CD4-positive, alpha-beta T cell (primary cell): ENCODE measurements at regions not wholly inside any gene's neighbourhood (a gene's known extent, or its start where the extent isn't known, plus 50 kb on each side); places are given as distances from the start of the nearest gene placed in this dataset.

Experiments used
- ATAC-seq: fragments of 200-7000 bp; cut with Tn5 transposase; one replicate; pipeline ENCODE4 v1.10.0; 2022; ENCODE audit warnings: mild to moderate bottlenecking; ENCODE audit not compliant: poor library complexity
- CTCF ChIA-PET: fragments of 350-600 bp; sonication (Branson Sonifier 250); formaldehyde crosslinking; loops from one replicate; lab custom pipeline; 2021; ENCODE audit warnings: antibody characterized with exemption, inconsistent platforms; lab: Charles Lee
- POLR2A ChIA-PET: fragments of 350-600 bp; sonication (Branson Sonifier 250); formaldehyde crosslinking; loops from one replicate; lab custom pipeline; 2021; ENCODE audit warnings: antibody characterized with exemption, inconsistent platforms; lab: Charles Lee
- DNase-seq, 14 experiments: peaks; one replicate each; pipeline ENCODE4 v3.0.0-alpha.2; 2013 to 2020; ENCODE audit warnings: mixed read lengths in 2 of 14
- H3K27ac ChIP-seq, 2 donors: one replicate each; pipeline versions ENCODE4 v1.5.1 to v1.7.0; 2013; ENCODE audit warnings: low read length in 2 of 2, low read depth in 1 of 2, mild to moderate bottlenecking in 1 of 2
- H3K27me3 ChIP-seq, 2 experiments: 1 replicate in 1 of 2; 2 replicates in 1 of 2; pipeline versions ENCODE4 v1.6.1 to v1.7.0; 2013; ENCODE audit warnings: low read length in 2 of 2, control low read depth in 1 of 2, mild to moderate bottlenecking in 1 of 2, moderate library complexity in 1 of 2; ENCODE audit not compliant: insufficient read depth in 2 of 2, control insufficient read depth in 1 of 2
- H3K36me3 ChIP-seq: one replicate; pipeline ENCODE4 v1.6.1; 2013; ENCODE audit warnings: low read length, control low read depth; ENCODE audit not compliant: insufficient read depth
- H3K4me1 ChIP-seq: one replicate; pipeline ENCODE4 v1.6.1; 2013; ENCODE audit warnings: low read length, control low read depth; ENCODE audit not compliant: insufficient read depth
- H3K4me3 ChIP-seq: one replicate; pipeline ENCODE4 v1.5.1; 2013; ENCODE audit warnings: mild to moderate bottlenecking, low read length, moderate library complexity
- H3K9me3 ChIP-seq, 2 experiments: 1 replicate in 1 of 2; 2 replicates in 1 of 2; pipeline versions ENCODE4 v1.6.1 to v1.7.0; 2013; ENCODE audit warnings: low read length in 2 of 2, mild to moderate bottlenecking in 2 of 2, control low read depth in 1 of 2, moderate library complexity in 1 of 2; ENCODE audit not compliant: control insufficient read depth in 1 of 2, insufficient read depth in 1 of 2
- H3K27ac Mint-ChIP-seq: one replicate; pipeline ENCODE4 v1.8.0; 2020; ENCODE audit warnings: mixed read lengths
- H3K27me3 Mint-ChIP-seq: one replicate; pipeline ENCODE4 v1.8.0; 2021; ENCODE audit warnings: mixed read lengths
- H3K36me3 Mint-ChIP-seq: one replicate; pipeline ENCODE4 v1.8.0; 2021; ENCODE audit warnings: low read depth, mixed read lengths
- H3K4me1 Mint-ChIP-seq: one replicate; pipeline ENCODE4 v1.8.0; 2021; ENCODE audit warnings: low read depth, mixed read lengths
- H3K4me3 Mint-ChIP-seq: one replicate; pipeline ENCODE4 v1.8.0; 2020; ENCODE audit warnings: mild to moderate bottlenecking, mixed read lengths
- H3K9me3 Mint-ChIP-seq: one replicate; pipeline ENCODE4 v1.8.0; 2020; ENCODE audit warnings: mixed read lengths
- intact Hi-C, 2 experiments: fragments of 100-400 bp; cut with DNase I in 1 of 2; cut with micrococcal nuclease in 1 of 2; formaldehyde crosslinking; loops; one replicate each; pipeline versions ENCODE4 v1.15.1 to v1.9.0; 2023 to 2025; cut with DNase I, micrococcal nuclease
- TF ChIP-seq, protein P1 (sequence below): fragments of 200-600 bp; IDR thresholded peaks from one replicate; pipeline ENCODE4 v1.8.0; 2022; ENCODE audit warnings: antibody characterized with exemption, mild to moderate bottlenecking

DNA sequence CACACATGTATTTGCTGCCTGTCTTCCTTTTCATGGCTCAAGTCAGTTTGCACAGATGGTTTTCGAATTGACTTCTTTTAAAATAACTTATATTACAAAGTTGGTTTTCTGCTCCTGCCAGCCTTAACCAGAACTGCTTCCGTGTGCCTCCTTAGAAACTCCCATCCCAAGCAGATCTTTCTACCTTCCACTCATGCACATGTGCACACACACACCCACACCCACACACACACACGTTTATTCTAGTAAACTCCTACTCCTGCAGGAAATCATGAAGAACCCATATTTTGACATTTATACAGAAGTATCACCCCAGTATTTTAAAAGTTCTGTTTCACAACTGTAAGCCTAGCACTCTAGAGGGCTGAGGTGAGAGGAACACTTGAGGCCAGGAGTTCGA, 329.5 kb upstream of the SOX9 start:
- Mint-ChIP-seq H3K4me3 (no peak overlapping the region), H3K4me1 (no peaks in the 10 kb centered on the region), H3K36me3 (no peaks in the 10 kb centered on the region), H3K9me3 (peaks cover 14% of the 10 kb centered on the region), H3K27me3 (no peaks in the 10 kb centered on the region), H3K27ac (no peak overlapping the region)
- Histone ChIP-seq H3K4me1 (no peaks in the 10 kb centered on the region), H3K4me3 (no peak overlapping the region), H3K27me3 (no peaks in the 10 kb centered on the region), H3K9me3 (no peaks in the 10 kb centered on the region), H3K36me3 (no peaks in the 10 kb centered on the region), H3K27ac (no peak overlapping the region)
- TF ChIP-seq, protein P1, sequence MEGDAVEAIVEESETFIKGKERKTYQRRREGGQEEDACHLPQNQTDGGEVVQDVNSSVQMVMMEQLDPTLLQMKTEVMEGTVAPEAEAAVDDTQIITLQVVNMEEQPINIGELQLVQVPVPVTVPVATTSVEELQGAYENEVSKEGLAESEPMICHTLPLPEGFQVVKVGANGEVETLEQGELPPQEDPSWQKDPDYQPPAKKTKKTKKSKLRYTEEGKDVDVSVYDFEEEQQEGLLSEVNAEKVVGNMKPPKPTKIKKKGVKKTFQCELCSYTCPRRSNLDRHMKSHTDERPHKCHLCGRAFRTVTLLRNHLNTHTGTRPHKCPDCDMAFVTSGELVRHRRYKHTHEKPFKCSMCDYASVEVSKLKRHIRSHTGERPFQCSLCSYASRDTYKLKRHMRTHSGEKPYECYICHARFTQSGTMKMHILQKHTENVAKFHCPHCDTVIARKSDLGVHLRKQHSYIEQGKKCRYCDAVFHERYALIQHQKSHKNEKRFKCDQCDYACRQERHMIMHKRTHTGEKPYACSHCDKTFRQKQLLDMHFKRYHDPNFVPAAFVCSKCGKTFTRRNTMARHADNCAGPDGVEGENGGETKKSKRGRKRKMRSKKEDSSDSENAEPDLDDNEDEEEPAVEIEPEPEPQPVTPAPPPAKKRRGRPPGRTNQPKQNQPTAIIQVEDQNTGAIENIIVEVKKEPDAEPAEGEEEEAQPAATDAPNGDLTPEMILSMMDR = no peak
- ChIA-PET CTCF (interaction anchor here (0.6 kb wide), 1 partner anchor 1189 kb away, joined by 3 read pairs; no protein-coding TSS in a partner anchor), POLR2A (no interaction called here)
- ATAC-seq (no peak), DNase-seq (no peak)
- intact Hi-C loops = no loop called here

DNA sequence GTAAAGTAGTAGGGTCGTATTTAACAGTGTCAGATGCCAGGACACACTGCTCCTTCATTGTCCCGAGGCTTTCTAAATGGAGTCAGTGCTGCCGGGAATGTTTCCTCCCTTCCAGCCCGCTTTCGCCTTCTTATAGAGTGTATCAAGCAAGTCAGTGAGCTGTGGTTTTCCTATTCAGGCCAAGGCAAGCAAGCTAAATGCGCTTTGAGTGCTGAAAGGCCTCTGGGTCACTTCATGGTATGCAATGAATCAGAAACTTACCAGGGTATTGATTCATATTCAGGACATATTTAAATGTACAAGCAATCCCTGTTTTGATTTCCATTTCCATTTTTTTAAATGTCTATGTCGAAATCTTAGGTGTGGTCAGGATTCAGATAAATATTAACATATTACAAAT, 327.9 kb upstream of the SOX9 start:
- intact Hi-C loops = no loop called here
- H3K4me1 Mint-ChIP-seq = no peaks in the 10 kb centered on the region
- TF ChIP-seq, protein P1 = no peak
- no peaks in the 10 kb centered on the region for H3K36me3 Mint-ChIP-seq
- H3K36me3 ChIP-seq = no peaks in the 10 kb centered on the region
- CTCF ChIA-PET = no interaction called here
- H3K4me1 ChIP-seq = no peaks in the 10 kb centered on the region
- POLR2A ChIA-PET = no interaction called here
- no peak overlapping the region for H3K27ac Mint-ChIP-seq
- peaks cover 13% of the 10 kb centered on the region for H3K9me3 Mint-ChIP-seq
- ATAC-seq (no peak), DNase-seq (no peak)
- no peaks in the 10 kb centered on the region for H3K9me3 ChIP-seq
- no peaks in the 10 kb centered on the region for H3K27me3 ChIP-seq
- H3K4me3 Mint-ChIP-seq = no peak overlapping the region
- no peak overlapping the region for H3K27ac ChIP-seq
- no peak overlapping the region for H3K4me3 ChIP-seq
- H3K27me3 Mint-ChIP-seq = no peaks in the 10 kb centered on the region

DNA sequence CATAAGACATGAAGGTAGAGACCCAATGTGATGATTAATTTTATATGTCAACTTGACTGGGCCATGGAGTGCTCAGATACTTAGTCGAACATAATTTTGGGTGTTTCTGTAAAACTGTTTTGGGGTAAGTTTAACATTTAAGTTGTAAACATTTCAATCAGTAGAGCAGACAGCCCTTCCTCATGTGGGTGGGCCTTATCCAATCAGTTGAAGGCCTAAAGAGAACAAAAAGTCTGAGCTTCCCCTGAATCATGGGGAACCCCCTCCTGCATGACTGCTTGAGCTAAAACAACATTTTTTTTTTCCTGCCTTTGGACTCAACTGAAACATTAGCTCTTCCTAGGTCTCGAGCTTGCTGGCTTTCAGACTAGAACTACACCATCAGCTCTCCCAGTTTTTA, 327.3 kb upstream of the SOX9 start:
- Histone ChIP-seq H3K4me1 (no peaks in the 10 kb centered on the region), H3K27me3 (no peaks in the 10 kb centered on the region), H3K4me3 (no peak overlapping the region), H3K9me3 (no peaks in the 10 kb centered on the region), H3K36me3 (no peaks in the 10 kb centered on the region), H3K27ac (no peak overlapping the region)
- H3K27ac Mint-ChIP-seq = no peak overlapping the region
- TF ChIP-seq, protein P1 = no peak
- no peak overlapping the region for H3K4me3 Mint-ChIP-seq
- H3K4me1 Mint-ChIP-seq = no peaks in the 10 kb centered on the region
- intact Hi-C loops = no loop called here
- DNase-seq (no peak), ATAC-seq (no peak)
- peaks cover 12% of the 10 kb centered on the region for H3K9me3 Mint-ChIP-seq
- CTCF ChIA-PET = no interaction called here
- H3K27me3 Mint-ChIP-seq = no peaks in the 10 kb centered on the region
- no peaks in the 10 kb centered on the region for H3K36me3 Mint-ChIP-seq
- POLR2A ChIA-PET = no interaction called here
